BLaER1 treated with 17β-estradiol and CSF1 and Interleukin-3, amounts not matched to agents 10 nM and 100 nM (cell line): ENCODE measurements at regions not wholly inside any gene's neighbourhood (a gene's known extent, or its start where the extent isn't known, plus 50 kb on each side); places are given as distances from the start of the nearest gene placed in this dataset.
A peak's percentile ranks its signal among the peaks of the same experiment; 100 is the strongest.

Source experiments
- H3K27ac ChIP-seq, 11 experiments: shearing (Covaris generic); formaldehyde crosslinking; 2 replicates each; pipeline ENCODE4 v1.8.1; 2022
- H3K27me3 ChIP-seq, 11 experiments: shearing (Covaris generic); formaldehyde crosslinking; 2 replicates each; pipeline ENCODE4 v1.8.1; 2022
- H3K36me3 ChIP-seq, 11 experiments: shearing (Covaris generic); formaldehyde crosslinking; 2 replicates each; pipeline ENCODE4 v1.8.1; 2022
- H3K4me1 ChIP-seq, 10 experiments: shearing (Covaris generic); formaldehyde crosslinking; 2 replicates each; pipeline ENCODE4 v1.8.1; 2022
- H3K4me2 ChIP-seq, 11 experiments: shearing (Covaris generic); formaldehyde crosslinking; 2 replicates each; pipeline ENCODE4 v1.8.1; 2022
- H3K4me3 ChIP-seq, 10 experiments: shearing (Covaris generic); formaldehyde crosslinking; 2 replicates each; pipeline ENCODE4 v1.8.1; 2022
- H3K9ac ChIP-seq, 11 experiments: shearing (Covaris generic); formaldehyde crosslinking; 2 replicates each; pipeline ENCODE4 v1.8.1; 2022
- H3K9me3 ChIP-seq, 11 experiments: shearing (Covaris generic); formaldehyde crosslinking; replicated peaks in 1 of 11; 2 replicates each; pipeline ENCODE4 v1.8.1; 2022
- H4K20me1 ChIP-seq, 11 experiments: shearing (Covaris generic); formaldehyde crosslinking; 2 replicates each; pipeline ENCODE4 v1.8.1; 2022
- Cebpa-rat ChIP-seq, 11 experiments: shearing (Covaris generic); IDR thresholded peaks; 2 replicates each; pipeline ENCODE4 v1.8.1; 2022

GRCh38 chr9:129478961-129479630 lies 141.8 kb downstream of the C9orf50 start:
- no peak overlapping the region for H3K9ac ChIP-seq
- peaks cover 10 to 58% (median 41%) of the 10 kb centered on the region in 11 experiments; a peak in 21 of 22 replicates for H3K27me3 ChIP-seq
- no peak overlapping the region for H3K4me3 ChIP-seq
- no peaks in the 10 kb centered on the region for H3K36me3 ChIP-seq
- TF ChIP-seq Cebpa-rat (IDR thresholded peaks at IDR 0.05): no peak
- peaks cover 46 to 65% (median 57%) of the 10 kb centered on the region in 10 experiments for H3K4me1 ChIP-seq
- H3K27ac ChIP-seq: no peak overlapping the region
- H3K4me2 ChIP-seq: peak overlapping the region; percentile 38 to 62 (median 54)
- no peaks in the 10 kb centered on the region; a peak in 1 of 22 replicates for H4K20me1 ChIP-seq
- H3K9me3 ChIP-seq: peaks cover 4 to 14% (median 11%) of the 10 kb centered on the region in 11 experiments; a peak in 21 of 22 replicates

- no peak overlapping the region for H3K27ac ChIP-seq
- H3K27me3 ChIP-seq: peaks cover 10 to 51% (median 35%) of the 10 kb centered on the region in 11 experiments; a peak in 21 of 22 replicates
- peak overlapping the region; percentile 38 to 62 (median 54) for H3K4me2 ChIP-seq
- no peak overlapping the region for H3K4me3 ChIP-seq
- no peak for TF ChIP-seq Cebpa-rat (IDR thresholded peaks at IDR 0.05)
- H3K9ac ChIP-seq: no peak overlapping the region
- peaks cover 4 to 14% (median 11%) of the 10 kb centered on the region in 11 experiments; a peak in 21 of 22 replicates for H3K9me3 ChIP-seq
- peaks cover 46 to 65% (median 57%) of the 10 kb centered on the region in 10 experiments for H3K4me1 ChIP-seq
- no peaks in the 10 kb centered on the region; a peak in 1 of 22 replicates for H4K20me1 ChIP-seq
- H3K36me3 ChIP-seq: no peaks in the 10 kb centered on the region
These were observed 142.4 kb downstream of the C9orf50 start for GRCh38 chr9:129478461-129478860.

- H3K27me3 ChIP-seq: peaks cover 9 to 37% (median 21%) of the 10 kb centered on the region in 11 experiments; a peak in 21 of 22 replicates
- peak overlapping the region; percentile 30 to 69 (median 56) for H3K4me2 ChIP-seq
- no peak overlapping the region; a peak in 1 of 22 replicates for H3K27ac ChIP-seq
- TF ChIP-seq Cebpa-rat (IDR thresholded peaks at IDR 0.05): no peak
- H3K9ac ChIP-seq: no peak overlapping the region
- no peaks in the 10 kb centered on the region; a peak in 1 of 22 replicates for H4K20me1 ChIP-seq
- peaks cover 52 to 69% (median 61%) of the 10 kb centered on the region in 10 experiments for H3K4me1 ChIP-seq
- H3K36me3 ChIP-seq: no peaks in the 10 kb centered on the region
- H3K4me3 ChIP-seq: no peak overlapping the region
- H3K9me3 ChIP-seq: peaks cover 4 to 14% (median 11%) of the 10 kb centered on the region in 11 experiments; a peak in 21 of 22 replicates
These were observed 143.9 kb downstream of the C9orf50 start for GRCh38 chr9:129476821-129477611.

- peak overlapping the region; percentile 10 to 91 (median 45); a peak in 16 of 22 replicates for H3K4me2 ChIP-seq
- no peak for TF ChIP-seq Cebpa-rat (IDR thresholded peaks at IDR 0.05)
These were observed 146.0 kb downstream of the C9orf50 start for GRCh38 chr9:129474740-129475404.

GRCh38 chr9:129473523-129474244 lies 147.2 kb downstream of the C9orf50 start:
- H3K4me3 ChIP-seq: no peak overlapping the region

More at GRCh38 chr9:129474740-129475404, 146.0 kb downstream of the C9orf50 start:
- Histone ChIP-seq H3K4me1 (peaks cover 65 to 82% (median 75%) of the 10 kb centered on the region in 10 experiments), H3K27ac (no peak overlapping the region), H3K9ac (no peak overlapping the region), H4K20me1 (no peaks in the 10 kb centered on the region), H3K36me3 (no peaks in the 10 kb centered on the region), H3K9me3 (peaks cover 4 to 14% (median 11%) of the 10 kb centered on the region in 11 experiments; a peak in 21 of 22 replicates), H3K27me3 (peaks cover 0 to 16% (median 0%) of the 10 kb centered on the region in 11 experiments; a peak in 8 of 22 replicates), H3K4me3 (no peak overlapping the region)

GRCh38 chr9:129472651-129473102 lies 148.2 kb downstream of the C9orf50 start:
- no peaks in the 10 kb centered on the region for H4K20me1 ChIP-seq
- H3K9me3 ChIP-seq: peaks cover 4 to 14% (median 11%) of the 10 kb centered on the region in 11 experiments; a peak in 21 of 22 replicates
- H3K4me1 ChIP-seq: peaks cover 57 to 83% (median 74%) of the 10 kb centered on the region in 10 experiments
- H3K9ac ChIP-seq: peak overlapping the region in 6 of 11 experiments; percentile 29 to 48 (median 38); a peak in 8 of 22 replicates
- no peak for TF ChIP-seq Cebpa-rat (IDR thresholded peaks at IDR 0.05)
- H3K4me3 ChIP-seq: peak overlapping the region in 1 of 10 experiments; percentile 23; a peak in 2 of 20 replicates
- peak overlapping the region in 8 of 11 experiments; percentile 19 to 71 (median 50); a peak in 13 of 22 replicates for H3K27ac ChIP-seq
- H3K27me3 ChIP-seq: no peaks in the 10 kb centered on the region
- peak overlapping the region; percentile 45 to 91 (median 75) for H3K4me2 ChIP-seq
- H3K36me3 ChIP-seq: no peaks in the 10 kb centered on the region

More at GRCh38 chr9:129473523-129474244, 147.2 kb downstream of the C9orf50 start:
- TF ChIP-seq Cebpa-rat (IDR thresholded peaks at IDR 0.05): no peak
- peaks cover 60 to 85% (median 78%) of the 10 kb centered on the region in 10 experiments for H3K4me1 ChIP-seq
- H4K20me1 ChIP-seq: no peaks in the 10 kb centered on the region
- H3K4me2 ChIP-seq: peak overlapping the region; percentile 10 to 91 (median 75); a peak in 20 of 22 replicates
- no peaks in the 10 kb centered on the region for H3K36me3 ChIP-seq
- no peak overlapping the region for H3K9ac ChIP-seq
- H3K9me3 ChIP-seq: peaks cover 4 to 14% (median 11%) of the 10 kb centered on the region in 11 experiments; a peak in 21 of 22 replicates
- H3K27ac ChIP-seq: peak overlapping the region in 3 of 11 experiments; percentile 24 to 62 (median 25); a peak in 3 of 22 replicates
- peaks cover 0 to 4% (median 0%) of the 10 kb centered on the region in 11 experiments; a peak in 3 of 22 replicates for H3K27me3 ChIP-seq

GRCh38 chr9:129471201-129472019 lies 149.5 kb downstream of the C9orf50 start:
- H3K4me2 ChIP-seq: peak overlapping the region in 9 of 11 experiments; percentile 42 to 91 (median 66); a peak in 13 of 22 replicates
- H3K4me1 ChIP-seq: peaks cover 55 to 83% (median 76%) of the 10 kb centered on the region in 10 experiments
- no peak for TF ChIP-seq Cebpa-rat (IDR thresholded peaks at IDR 0.05)
- H3K27ac ChIP-seq: peak overlapping the region in 2 of 11 experiments; percentile 42 to 71; a peak in 2 of 22 replicates
- no peak overlapping the region for H3K4me3 ChIP-seq
- H3K27me3 ChIP-seq: no peaks in the 10 kb centered on the region
- H3K9ac ChIP-seq: no peak overlapping the region
- H3K9me3 ChIP-seq: peaks cover 4 to 14% (median 11%) of the 10 kb centered on the region in 11 experiments; a peak in 21 of 22 replicates
- H4K20me1 ChIP-seq: no peaks in the 10 kb centered on the region
- H3K36me3 ChIP-seq: no peaks in the 10 kb centered on the region
